HFFc6 (cell line): ENCODE measurements at regions not wholly inside any gene's neighbourhood (a gene's known extent, or its start where the extent isn't known, plus 50 kb on each side); places are given as distances from the start of the nearest gene placed in this dataset.
"Not testable (repeated sequence)": the region's sequence is repeated elsewhere in the genome, so short reads cannot be mapped to it uniquely, and the experiment has no call there.

Experiments used
- DNase-seq: peaks from one replicate; pipeline ENCODE4 v3.0.0-alpha.2; 2018
- H3K27ac Mint-ChIP-seq: 2 replicates; pipeline ENCODE4 v1.8.0; 2020; ENCODE audit warnings: mild to moderate bottlenecking, mixed read lengths
- H3K27me3 Mint-ChIP-seq: 2 replicates; pipeline ENCODE4 v1.8.0; 2021; ENCODE audit warnings: mild to moderate bottlenecking, moderate library complexity, mixed read lengths; ENCODE audit not compliant: insufficient read depth
- H3K36me3 Mint-ChIP-seq: 2 replicates; pipeline ENCODE4 v1.8.0; 2021; ENCODE audit warnings: low read depth, mixed read lengths
- H3K4me1 Mint-ChIP-seq: 2 replicates; pipeline ENCODE4 v1.8.0; 2020; ENCODE audit warnings: low read depth, mixed read lengths
- H3K4me3 Mint-ChIP-seq: 2 replicates; pipeline ENCODE4 v1.8.0; 2020; ENCODE audit warnings: mild to moderate bottlenecking, moderate library complexity, mixed read lengths
- H3K9me3 Mint-ChIP-seq: 2 replicates; pipeline ENCODE4 v1.8.0; 2020; ENCODE audit warnings: mild to moderate bottlenecking, mixed read lengths
- TF ChIP-seq, protein P1 (sequence below): fragments of 200-600 bp; sonication (generic); IDR thresholded peaks from 2 replicates; pipeline ENCODE4 v1.5.0; 2021; ENCODE audit warnings: antibody characterized with exemption, mild to moderate bottlenecking

- no peak overlapping the region for H3K27ac Mint-ChIP-seq
- no peak overlapping the region for H3K4me3 Mint-ChIP-seq
- H3K27me3 Mint-ChIP-seq: peaks cover 4% of the 10 kb centered on the region; the same call in 1 of the 2 replicates
- H3K9me3 Mint-ChIP-seq: no peaks in the 10 kb centered on the region
- no peaks in the 10 kb centered on the region for H3K36me3 Mint-ChIP-seq
- TF ChIP-seq, protein P1, sequence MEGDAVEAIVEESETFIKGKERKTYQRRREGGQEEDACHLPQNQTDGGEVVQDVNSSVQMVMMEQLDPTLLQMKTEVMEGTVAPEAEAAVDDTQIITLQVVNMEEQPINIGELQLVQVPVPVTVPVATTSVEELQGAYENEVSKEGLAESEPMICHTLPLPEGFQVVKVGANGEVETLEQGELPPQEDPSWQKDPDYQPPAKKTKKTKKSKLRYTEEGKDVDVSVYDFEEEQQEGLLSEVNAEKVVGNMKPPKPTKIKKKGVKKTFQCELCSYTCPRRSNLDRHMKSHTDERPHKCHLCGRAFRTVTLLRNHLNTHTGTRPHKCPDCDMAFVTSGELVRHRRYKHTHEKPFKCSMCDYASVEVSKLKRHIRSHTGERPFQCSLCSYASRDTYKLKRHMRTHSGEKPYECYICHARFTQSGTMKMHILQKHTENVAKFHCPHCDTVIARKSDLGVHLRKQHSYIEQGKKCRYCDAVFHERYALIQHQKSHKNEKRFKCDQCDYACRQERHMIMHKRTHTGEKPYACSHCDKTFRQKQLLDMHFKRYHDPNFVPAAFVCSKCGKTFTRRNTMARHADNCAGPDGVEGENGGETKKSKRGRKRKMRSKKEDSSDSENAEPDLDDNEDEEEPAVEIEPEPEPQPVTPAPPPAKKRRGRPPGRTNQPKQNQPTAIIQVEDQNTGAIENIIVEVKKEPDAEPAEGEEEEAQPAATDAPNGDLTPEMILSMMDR: no peak
- no peak for DNase-seq
- no peaks in the 10 kb centered on the region for H3K4me1 Mint-ChIP-seq
These were observed 75.5 kb upstream of the APP start for GRCh38 chr21:26246073-26246472.

GRCh38 chr21:26245428-26245827, 74.9 kb upstream of the APP start:
- no peaks in the 10 kb centered on the region for H3K9me3 Mint-ChIP-seq
- no peak overlapping the region for H3K4me3 Mint-ChIP-seq
- TF ChIP-seq, protein P1: no peak
- H3K36me3 Mint-ChIP-seq: no peaks in the 10 kb centered on the region
- no peak for DNase-seq
- H3K27ac Mint-ChIP-seq: no peak overlapping the region
- no peaks in the 10 kb centered on the region for H3K4me1 Mint-ChIP-seq
- peaks cover 6% of the 10 kb centered on the region for H3K27me3 Mint-ChIP-seq

- Mint-ChIP-seq H3K4me3 (no peak overlapping the region), H3K9me3 (no peaks in the 10 kb centered on the region), H3K4me1 (no peaks in the 10 kb centered on the region), H3K36me3 (no peaks in the 10 kb centered on the region), H3K27ac (no peak overlapping the region), H3K27me3 (peaks cover 3% of the 10 kb centered on the region)
- TF ChIP-seq, protein P1: no peak
- DNase-seq: no peak
These were observed 68.1 kb upstream of the APP start for GRCh38 chr21:26238646-26239045.

- no peak for DNase-seq
These were observed 65.7 kb upstream of the APP start for GRCh38 chr21:26236281-26236680.

DNA sequence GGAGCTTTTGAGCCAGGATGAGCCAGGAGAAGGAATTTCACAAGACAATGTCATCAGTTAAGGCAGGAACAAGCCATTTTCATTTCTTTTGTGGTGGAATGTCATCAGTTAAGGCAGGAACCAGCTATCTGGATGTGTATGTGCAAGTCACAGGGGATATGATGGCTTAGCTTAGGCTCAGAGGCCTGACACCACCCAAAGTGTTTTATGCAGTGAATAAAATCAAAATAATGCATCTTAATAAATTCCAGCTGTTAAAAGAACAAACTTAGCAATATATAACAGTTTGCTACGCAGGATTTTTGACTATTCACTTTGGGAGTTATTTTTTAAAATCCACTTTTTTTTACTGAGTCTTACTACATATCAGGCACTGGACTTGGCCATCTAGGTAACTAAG, 62.7 kb upstream of the APP start:
- H3K27ac Mint-ChIP-seq, H3K27me3 Mint-ChIP-seq, H3K36me3 Mint-ChIP-seq, H3K9me3 Mint-ChIP-seq, H3K4me3 Mint-ChIP-seq, DNase-seq: not testable (repeated sequence)
- H3K4me1 Mint-ChIP-seq: peaks cover 10% of the 10 kb centered on the region; the same call in 1 of the 2 replicates

More at GRCh38 chr21:26236281-26236680, 65.7 kb upstream of the APP start:
- peak overlapping the region; percentile 10; the same call in 1 of the 2 replicates for H3K4me3 Mint-ChIP-seq
- H3K9me3 Mint-ChIP-seq: no peaks in the 10 kb centered on the region
- H3K27ac Mint-ChIP-seq: no peak overlapping the region
- peaks cover 11% of the 10 kb centered on the region for H3K27me3 Mint-ChIP-seq
- TF ChIP-seq, protein P1: no peak
- peaks cover 10% of the 10 kb centered on the region; the same call in 1 of the 2 replicates for H3K4me1 Mint-ChIP-seq
- no peaks in the 10 kb centered on the region for H3K36me3 Mint-ChIP-seq

GRCh38 chr21:26232491-26232890, 61.9 kb upstream of the APP start:
- H3K36me3 Mint-ChIP-seq, H3K9me3 Mint-ChIP-seq: not testable (repeated sequence)
- H3K4me1 Mint-ChIP-seq: peaks cover 10% of the 10 kb centered on the region; the same call in 1 of the 2 replicates

DNA sequence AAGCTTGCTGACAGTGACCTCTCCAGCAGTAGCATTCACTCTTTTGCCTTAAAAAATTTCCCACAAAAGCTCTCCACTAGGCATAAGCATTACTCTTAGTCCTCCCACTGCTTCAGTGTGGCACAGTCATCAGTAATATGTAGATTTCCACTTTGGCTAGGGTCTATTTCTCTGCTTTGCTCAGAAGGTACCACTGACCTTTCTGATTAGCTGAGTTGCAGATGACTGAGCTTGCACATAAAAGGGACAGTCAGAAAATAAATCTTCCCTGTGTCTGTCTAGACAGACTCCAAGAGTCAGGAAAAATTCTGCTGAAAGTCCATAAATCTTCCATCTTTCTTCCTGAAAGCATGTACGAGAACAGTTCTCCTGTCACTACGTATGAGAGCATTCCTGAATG, 56.6 kb upstream of the APP start:
- TF ChIP-seq, protein P1: no peak
- no peak overlapping the region for H3K4me3 Mint-ChIP-seq
- H3K27me3 Mint-ChIP-seq: peaks cover 5% of the 10 kb centered on the region
- no peak overlapping the region for H3K27ac Mint-ChIP-seq
- DNase-seq: no peak
- no peaks in the 10 kb centered on the region for H3K9me3 Mint-ChIP-seq
- no peaks in the 10 kb centered on the region for H3K36me3 Mint-ChIP-seq
- peaks cover 2% of the 10 kb centered on the region; the same call in 1 of the 2 replicates for H3K4me1 Mint-ChIP-seq

More at GRCh38 chr21:26232491-26232890, 61.9 kb upstream of the APP start:
- not testable (repeated sequence) for DNase-seq, H3K27me3 Mint-ChIP-seq, H3K27ac Mint-ChIP-seq
- H3K4me3 Mint-ChIP-seq: peak overlapping the region; percentile 65; the same call in 1 of the 2 replicates
